Stimulated activated CD8-positive, alpha-beta memory T cell treated with anti-CD3 and anti-CD28 coated beads, Interleukin-7, amount 100 ng/mL, for 1 hour (primary cell): ENCODE measurements at regions not wholly inside any gene's neighbourhood (a gene's known extent, or its start where the extent isn't known, plus 50 kb on each side); places are given as distances from the start of the nearest gene placed in this dataset.
"Not testable (repeated sequence)": the region's sequence is repeated elsewhere in the genome, so short reads cannot be mapped to it uniquely, and the experiment has no call there.

ENCODE experiments used
- DNase-seq, 2 donors: peaks; one replicate each; pipeline ENCODE4 v3.0.0-alpha.2; 2020; ENCODE audit warnings: low read depth in 2 of 2

DNA sequence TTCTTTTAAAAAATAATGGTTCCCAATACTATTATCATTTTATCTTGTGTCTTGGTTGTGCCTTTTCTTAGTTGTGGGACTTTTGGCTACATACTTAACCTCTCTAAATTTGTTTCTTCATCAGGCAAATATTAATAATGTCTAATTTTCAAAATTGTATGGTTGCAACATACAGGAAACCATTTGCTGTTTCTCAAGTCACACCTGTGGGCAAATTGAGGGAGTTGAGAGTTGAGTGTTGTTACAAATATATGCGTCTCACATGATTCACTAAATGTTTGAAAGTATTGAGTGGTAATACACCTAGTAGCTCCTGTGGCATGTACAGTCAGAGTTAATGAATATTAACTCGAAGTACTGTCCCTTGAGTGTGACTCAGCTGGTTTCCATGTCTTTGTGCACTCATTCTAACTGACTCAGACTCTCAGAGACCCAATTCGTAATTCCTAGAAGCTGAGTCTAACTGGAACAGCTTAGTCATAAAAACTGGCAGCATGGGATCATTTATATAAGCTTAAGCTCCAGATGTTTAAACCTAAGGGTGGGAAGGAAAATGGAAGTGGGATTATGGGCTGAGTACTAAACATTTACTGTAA is 802.4 kb downstream of the TRIML1 start:
- no peak for DNase-seq

DNA sequence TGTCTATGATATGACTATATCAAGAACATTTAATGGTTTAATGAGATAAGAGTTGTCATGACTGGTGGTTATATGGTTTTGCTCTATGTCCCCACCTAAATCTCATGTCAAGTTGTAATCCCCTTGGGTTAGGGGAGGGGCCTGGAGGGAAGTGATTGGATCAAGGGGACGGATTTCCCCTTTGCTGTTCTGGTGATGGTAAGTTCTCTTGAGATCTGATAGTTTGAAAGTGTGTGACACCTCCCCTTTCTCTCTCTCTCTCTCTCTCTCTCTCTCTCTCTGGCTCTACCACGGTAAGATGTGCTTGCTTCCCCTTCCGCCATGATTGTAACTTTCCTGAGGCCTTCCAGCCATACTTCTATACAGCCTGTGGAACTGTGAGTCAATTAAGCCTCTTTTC is 803.4 kb downstream of the TRIML1 start:
- DNase-seq, result no peak

DNA sequence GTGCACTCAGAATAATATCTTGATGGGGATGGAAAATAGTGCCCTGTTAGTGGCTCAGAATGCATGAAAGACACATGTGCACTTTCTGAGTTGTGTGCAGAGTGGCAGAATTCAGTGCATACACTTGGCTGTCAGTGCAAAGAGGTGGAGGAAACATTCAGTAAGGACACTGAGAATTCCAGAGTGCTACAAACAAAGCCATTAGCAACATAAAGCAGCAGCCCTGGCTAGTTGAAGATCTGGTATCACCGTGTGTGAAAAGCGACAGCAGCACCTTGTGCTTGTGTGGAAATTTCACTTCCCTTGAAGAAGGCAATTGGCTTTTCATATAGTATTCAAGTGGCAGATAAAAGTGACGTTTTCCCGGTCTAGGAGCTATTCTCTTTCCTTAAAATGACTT is 810.4 kb downstream of the TRIML1 start:
- DNase-seq, result no peak

DNA sequence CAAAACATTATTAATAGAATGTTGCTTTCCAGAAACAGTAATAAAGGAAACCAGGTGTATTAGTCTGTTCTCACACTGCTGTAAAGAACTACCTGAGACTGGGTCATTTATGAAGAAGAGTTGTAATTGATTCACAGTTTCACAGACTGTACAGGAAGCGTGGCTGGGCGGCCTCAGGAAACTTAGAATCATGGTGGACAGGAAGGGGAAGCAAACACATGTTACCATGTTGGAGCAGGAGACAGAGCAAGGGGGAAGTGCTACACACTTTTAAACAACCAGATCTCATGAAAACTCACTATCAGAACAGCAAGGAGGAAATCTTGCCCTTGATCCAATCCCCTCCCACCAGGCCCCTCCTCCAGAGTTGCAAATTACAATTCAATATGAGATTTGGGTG is 815.8 kb downstream of the TRIML1 start:
- DNase-seq, result no peak

DNA sequence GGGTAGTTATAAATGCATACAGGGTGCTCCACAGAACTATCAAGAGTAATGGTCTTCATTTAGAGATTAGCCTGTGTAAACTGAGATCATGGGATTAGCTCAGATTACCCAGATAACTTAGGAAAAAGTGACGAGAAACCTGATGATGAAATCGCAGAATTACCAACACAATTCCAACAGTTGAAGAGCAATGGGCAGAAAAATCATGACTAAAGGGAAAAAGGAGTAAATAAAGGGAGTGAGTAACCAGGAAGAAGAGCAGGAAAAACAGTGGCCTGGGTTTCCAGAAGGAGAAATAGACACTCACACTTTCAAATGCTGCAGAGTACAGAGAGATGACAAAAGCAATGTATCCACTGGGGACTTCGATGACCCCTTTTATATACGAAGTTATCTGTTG is 817.3 kb downstream of the TRIML1 start:
- no peak for DNase-seq

DNA sequence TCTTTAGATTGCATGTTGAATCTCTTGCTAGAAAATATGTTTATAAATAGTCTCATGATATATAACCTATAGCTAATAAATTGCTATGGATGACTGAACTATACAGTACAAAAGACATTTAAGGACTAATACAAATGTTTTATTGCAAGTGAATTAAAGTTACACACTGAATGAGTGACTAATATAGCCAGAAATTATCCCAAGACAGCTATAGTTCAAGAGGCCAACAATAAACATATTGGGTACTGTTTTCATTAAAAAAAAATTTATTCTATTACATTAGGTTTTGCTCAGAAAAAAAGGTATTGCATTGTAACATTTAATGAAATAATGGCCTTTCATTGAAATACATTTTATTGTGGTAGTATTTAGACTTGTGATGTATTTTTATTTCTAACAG is 819.1 kb downstream of the TRIML1 start:
- no peak for DNase-seq

DNA sequence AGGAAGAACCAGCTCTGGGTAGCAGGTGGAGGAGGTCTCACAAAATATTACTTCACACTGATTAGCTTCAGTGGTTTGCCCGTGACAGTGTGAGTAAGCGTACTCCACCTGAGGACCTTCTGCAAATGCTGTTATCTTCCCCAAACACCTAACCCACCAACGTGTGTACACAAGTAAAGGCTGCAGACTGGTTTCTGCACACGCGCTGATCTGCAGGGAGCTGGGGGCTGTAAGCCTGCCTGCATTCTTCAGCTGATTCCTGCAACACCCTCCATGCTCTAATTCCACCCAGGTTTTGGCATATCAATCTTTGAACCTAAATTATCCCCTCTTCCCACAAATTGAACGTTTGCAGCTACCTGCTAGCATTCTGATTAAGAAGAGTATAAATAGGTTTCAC is 820.2 kb downstream of the TRIML1 start:
- DNase-seq, result no peak

DNA sequence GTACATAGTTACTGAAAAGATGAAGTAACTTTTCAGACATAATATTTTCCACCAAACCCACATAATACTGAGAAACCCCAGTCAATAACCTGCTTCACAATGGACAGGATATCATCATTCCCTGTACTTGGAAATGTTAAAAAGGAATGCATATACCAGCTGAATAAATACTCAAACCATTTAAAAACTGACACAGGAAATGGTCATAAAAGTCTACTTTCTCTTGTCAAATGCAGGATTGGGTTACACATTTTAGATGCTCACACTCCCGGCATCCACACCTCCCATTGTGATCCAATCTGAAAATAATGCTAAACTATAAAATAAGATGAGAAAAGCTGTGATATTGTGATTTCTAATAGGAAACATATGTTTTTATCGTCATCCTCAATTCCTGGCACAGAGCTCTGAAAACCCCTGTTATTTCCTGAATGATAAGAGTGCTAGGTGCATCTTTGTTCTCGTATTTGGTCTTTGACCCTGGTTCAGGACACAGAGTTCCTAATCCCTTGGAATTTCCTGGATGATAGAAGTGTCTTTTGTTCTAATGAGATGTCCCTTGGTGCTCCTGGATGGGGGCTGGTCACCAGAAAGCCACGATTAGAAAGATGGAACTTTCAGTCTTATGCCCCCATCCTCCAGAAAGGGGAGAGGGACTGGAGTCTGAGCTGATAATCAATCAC is 821.3 kb downstream of the TRIML1 start:
- no peak for DNase-seq

DNA sequence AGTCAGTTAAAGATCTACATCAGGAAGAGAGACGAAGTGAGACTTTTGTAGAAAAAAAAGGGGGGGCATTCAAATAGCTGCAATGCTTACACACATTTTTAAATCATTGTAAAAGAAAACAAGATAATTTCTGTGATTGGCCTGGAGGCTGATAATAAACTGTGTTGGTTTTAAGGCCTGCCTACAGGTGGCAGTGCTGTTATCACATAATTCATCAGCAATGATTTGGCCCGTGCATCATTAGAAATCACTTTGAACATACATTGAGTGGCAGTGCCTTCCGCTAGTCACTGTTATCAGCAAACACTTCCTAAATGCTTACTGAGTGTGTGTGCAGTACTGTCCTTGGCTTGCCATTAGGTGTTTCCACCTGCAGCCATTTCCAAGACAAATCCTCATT is 831.9 kb downstream of the TRIML1 start:
- no peak for DNase-seq

DNA sequence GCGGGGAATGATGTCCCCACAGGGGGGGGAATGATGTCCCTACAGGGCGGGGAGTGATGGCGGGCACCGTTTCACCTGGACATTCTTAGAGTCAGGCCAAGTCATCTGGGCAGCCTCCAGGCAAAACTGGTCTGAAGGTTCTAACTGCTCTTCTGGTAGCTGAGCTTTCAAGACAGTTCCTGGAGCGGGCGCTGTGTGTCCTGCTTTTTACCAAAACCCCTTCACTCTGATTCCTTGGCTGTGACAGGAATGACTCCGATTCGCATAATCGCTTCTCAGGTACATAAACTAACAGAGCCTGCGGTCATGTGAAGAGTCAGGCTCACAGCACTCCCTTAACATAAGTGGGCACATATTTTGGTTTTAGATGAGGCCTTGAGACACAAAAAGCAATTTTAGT is 836.0 kb downstream of the TRIML1 start:
- DNase-seq, result no peak

DNA sequence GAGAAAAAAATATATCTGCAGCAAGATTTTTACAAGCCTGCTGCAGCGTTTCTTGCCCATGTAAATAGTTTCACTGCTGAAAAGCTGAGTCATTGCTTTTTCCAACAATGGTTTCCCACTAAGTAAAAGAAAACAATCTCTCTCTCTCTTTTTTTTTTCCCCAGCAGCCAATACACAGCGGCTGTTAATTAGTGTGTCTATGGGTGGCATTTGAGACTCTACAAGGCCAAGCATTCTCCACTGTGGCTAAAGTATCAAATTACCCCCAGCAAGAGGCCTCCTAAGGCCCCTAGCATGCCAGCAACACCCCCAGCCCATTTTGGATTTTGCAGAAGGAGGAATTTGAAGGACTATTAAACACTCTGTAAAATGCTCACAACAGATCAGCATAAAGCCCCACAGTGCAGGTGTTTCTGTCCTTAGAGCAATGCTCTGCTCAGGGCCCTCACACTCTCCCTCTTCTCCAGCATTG is 837.4 kb downstream of the TRIML1 start:
- no peak for DNase-seq

DNA sequence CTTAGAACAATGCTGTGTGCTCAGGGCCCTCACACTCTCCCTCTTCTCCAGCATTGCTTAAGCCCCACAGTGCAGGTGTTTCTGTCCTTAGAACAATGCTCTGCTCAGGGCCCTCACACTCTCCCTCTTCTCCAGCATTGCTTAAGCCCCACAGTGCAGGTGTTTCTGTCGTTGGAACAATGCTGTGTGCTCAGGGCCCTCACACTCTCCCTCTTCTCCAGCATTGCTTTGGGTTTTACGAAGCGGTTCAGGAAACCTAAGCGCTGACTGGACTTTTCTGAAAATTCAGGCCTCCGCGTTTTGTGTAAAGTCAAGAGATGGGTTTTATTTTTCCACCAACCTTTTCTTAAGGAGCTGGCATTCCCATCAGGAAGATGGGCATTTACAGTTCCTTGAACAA is 838.0 kb downstream of the TRIML1 start:
- DNase-seq, result not testable (repeated sequence)

DNA sequence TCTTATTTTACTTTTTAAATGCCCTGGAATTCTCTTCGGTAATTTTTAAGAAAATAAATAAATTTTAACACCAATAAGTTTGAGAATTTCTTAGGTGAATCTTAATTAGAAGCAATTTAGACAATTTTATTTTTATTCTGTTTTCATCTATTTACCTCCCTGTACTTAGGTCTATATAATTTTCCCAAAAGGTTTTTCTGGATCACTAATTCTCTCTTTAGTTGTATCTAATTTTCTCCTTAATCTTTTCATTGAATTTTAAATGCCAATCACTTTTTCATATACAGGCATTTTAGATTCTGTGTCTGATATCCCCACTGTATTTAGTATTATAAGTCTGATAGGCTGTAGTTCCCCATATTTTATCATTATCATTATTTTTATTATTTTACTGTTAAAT is 845.3 kb downstream of the TRIML1 start:
- DNase-seq, result no peak

DNA sequence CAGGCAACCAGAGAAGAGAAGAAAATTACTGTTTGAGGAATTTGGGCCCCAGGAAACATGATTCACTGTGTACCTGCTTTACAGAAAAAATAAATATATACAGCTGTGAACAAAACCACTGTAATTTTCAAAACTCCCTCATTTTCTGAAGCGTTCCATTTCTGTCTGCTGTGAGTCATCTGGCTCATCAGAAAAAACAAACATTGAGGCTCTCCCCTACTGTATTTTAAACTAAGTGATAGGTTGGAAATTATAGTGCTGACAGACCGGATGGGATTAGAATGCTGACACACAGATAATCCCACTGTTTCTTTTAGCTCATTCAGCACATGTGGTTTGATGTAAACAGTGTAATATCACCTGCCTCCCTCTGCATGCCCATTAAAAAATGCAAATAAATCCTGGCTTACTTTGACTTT is 847.0 kb downstream of the TRIML1 start:
- DNase-seq, result no peak

DNA sequence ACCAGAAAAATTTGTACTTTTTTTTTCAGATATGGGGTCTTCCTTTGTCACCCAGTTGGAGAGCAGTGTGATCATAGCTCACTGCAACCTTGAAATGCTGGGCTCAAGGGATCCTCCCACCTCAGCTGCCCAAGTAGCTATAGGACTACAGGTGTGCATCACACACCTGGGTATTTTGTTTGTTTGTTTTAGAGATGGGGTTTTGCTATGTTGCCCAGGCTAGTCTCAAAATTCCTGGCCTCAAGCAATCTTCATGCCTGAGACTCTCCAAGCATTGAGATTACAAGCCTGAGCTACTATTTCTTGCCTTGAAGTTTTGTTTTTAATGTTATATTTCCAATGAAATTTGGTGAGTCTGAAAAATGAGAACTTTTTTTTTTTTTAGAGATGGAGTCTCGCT is 847.8 kb downstream of the TRIML1 start:
- DNase-seq, result no peak

DNA sequence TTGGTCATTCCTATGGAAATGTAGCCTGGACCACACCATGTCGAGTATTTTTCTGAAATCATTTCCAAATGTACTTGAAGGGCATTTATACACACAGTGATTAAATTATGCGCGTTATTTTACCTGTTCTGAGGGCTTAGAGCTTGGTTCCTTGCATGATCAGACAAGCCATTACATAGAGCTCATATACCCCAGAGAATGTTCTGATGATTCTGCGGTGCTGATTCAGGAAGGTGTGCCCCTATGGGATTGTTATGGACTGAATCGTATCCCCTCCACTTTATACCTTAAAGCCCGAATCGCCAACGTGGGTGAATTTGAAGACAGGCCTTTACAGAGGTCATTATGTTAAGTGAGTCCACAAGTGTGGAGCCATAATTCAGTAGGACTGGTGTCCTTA is 848.9 kb downstream of the TRIML1 start:
- no peak for DNase-seq

DNA sequence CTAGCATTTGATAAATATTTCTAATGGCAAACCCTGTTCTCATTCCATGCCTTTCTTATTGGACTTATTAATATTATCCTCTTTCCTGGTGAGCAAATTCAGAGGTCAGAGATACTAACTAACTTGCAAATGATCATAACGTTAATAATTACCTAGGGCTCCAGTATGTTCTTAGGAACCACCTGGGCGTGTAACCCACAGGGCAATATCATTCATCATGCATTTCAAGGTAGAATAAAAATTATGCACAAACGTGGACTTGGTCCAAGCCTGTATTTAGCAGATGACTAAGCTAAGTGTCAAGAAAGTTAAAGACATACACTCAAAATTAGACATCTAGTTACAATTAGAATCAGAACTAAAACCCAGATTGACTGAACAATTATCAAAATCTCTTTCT is 850.1 kb downstream of the TRIML1 start:
- no peak for DNase-seq

DNA sequence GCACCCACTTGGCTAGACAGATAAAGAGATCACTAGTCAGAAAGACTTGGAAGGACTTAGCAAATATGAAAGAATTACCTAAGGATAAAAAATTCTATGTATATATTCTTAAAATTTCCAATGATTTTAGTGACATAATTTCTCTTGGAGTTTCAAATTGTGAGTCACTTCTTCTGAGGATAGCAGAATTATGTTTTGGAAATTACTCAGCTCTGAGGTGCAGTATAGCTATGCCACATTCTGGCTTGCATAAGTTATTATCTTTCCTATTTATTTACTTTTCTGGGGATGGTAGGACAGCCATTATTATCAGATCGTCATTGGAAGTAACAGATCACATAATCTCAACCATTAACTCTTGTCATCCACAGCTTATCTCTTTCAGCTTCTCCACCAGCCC is 853.5 kb downstream of the TRIML1 start:
- DNase-seq, result no peak

DNA sequence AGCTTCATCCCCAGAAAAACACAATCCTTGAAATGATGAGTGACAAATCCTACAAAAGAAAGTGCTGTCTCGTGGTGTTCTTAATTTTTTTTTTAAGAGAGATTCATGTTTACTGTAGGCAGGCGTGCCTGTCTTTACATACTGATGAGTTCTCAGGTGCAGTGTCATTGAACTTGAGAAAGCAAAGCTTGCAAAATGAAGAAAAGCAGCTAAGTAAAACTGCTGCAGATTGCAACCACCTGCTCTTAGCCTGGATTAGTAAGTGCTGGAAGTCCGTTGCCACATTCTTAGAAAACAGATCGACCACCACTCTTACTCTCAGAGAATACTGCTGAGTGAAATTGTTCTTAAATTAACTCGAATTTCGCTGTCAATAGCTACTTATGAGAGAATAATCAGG is 854.6 kb downstream of the TRIML1 start:
- no peak for DNase-seq

DNA sequence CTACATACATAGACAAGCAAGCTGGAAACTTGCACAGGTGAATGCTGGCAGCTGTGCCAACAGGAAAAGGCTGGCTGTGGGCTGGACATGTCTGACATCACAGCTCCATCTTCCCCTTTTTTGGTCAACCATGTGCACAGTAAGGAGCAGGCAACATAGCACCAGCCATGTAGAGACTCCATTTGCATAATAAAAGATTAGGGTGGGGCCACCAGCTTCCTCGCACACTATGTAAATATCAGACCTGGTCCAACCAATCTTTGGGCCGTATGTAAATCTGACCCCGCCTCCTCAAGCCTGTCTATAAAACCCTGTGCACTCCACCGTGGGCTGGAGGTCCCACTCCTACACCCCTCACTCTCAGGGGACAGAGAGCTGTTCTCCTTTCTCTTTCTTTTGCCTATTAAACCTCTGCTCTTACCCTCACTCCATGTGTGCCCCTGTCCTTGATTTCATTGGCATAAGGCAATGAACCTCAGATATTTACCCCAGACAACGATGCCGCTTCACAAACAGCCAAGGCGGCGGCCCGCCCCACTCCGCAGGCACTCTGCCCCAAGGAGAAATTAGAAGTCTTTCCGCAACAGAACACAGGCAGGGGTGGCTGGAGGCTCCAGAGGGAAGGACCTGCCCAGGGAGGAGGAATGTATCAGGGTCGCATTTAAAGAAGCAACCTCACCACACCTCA is 862.2 kb downstream of the TRIML1 start:
- no peak for DNase-seq

DNA sequence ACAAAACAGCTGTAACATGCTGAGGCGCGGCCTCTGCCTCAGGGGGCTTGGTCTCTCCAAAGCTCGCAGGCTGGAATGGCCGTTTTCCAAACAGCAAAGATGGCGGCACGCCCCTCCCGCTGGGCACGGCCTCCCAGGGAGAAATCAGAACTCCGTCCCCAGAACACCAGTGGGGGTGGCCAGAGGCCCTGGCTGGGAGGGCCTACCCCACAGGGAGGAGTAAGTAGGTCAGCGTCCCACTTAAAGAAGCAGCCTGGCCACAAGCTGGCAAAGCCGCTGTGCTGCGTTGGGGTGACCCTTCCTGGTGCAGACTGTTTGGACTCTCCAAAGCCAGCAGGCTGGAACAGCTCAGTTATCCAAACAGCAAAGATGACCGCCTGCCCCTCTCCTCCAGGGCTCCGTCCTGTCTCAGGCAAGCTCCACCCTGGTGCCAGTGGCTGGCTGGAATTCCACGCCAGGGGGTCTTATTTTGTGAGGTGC is 862.8 kb downstream of the TRIML1 start:
- DNase-seq, result no peak

DNA sequence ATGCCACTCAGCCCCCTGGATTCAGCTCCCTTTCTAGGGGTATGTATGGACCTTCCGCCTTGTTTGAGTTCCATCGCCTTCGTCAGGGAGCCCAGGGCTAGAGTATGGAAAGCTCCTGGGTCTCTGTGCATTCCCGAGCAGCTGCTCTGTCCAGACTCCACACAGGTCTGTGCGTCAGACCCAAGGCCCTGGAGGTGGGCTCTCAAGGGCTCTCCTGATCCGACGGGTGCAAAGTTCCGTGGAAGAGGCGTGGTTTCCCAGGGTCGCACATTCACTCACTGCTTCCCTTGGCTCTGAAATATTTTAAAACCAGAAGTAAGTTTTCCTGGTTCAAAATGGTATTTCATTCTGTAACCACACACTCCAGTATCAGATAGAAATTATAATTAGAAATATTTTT is 863.2 kb downstream of the TRIML1 start:
- DNase-seq, result no peak
